GM12891 (cell line): ENCODE measurements at regions not wholly inside any gene's neighbourhood (a gene's known extent, or its start where the extent isn't known, plus 50 kb on each side); places are given as distances from the start of the nearest gene placed in this dataset.

Experiments
- PAX5 ChIP-seq: IDR thresholded peaks from 2 replicates; pipeline ENCODE4 v1.6.1; 2011; ENCODE audit warnings: low read length, moderate library complexity, mild to moderate bottlenecking; ENCODE audit not compliant: insufficient read depth, severe bottlenecking
- POLR2A ChIP-seq: IDR thresholded peaks from 2 replicates; pipeline ENCODE4 v1.6.1; 2011; ENCODE audit warnings: low read depth, low read length, control low read depth
- POLR2AphosphoS5 ChIP-seq: IDR thresholded peaks from 2 replicates; pipeline ENCODE4 v1.6.1; 2011; ENCODE audit warnings: low read depth, low read length, control low read depth
- POU2F2 ChIP-seq: IDR thresholded peaks from 2 replicates; pipeline ENCODE4 v1.6.1; 2011; ENCODE audit warnings: low read depth, mild to moderate bottlenecking, control low read depth, low read length, moderate library complexity
- SPI1 ChIP-seq: IDR thresholded peaks from 2 replicates; pipeline ENCODE4 v1.6.1; 2011; ENCODE audit warnings: low read depth, low read length, control low read depth
- TAF1 ChIP-seq: IDR thresholded peaks from 2 replicates; pipeline ENCODE4 v1.6.1; 2011; ENCODE audit warnings: low read depth, low read length, control low read depth

DNA sequence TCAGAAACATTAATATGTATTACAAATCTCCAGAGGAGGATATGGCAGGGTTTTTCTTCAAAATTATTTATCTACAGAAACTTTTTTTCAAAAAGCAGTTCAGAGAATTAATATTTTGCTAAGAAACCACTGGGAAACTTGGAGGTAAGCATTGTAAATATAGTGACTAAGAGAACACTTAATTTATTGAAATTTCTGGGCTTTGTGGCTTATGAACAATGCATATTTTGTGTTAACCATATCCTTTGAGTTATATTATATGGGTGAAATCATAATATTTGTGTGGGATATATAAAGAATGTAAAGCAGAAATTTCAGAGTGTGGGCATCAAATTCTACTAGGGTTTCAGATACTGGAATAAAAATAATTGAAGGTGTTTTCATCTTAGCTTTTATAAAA, 1059.2 kb downstream of the ZPLD1 start:
- TF ChIP-seq POLR2A (no peak), POLR2AphosphoS5 (no peak), TAF1 (no peak), POU2F2 (no peak), PAX5 (no peak), SPI1 (no peak)
